Cardiac fibroblast (primary cell): ENCODE measurements at regions not wholly inside any gene's neighbourhood (a gene's known extent, or its start where the extent isn't known, plus 50 kb on each side); places are given as distances from the start of the nearest gene placed in this dataset.
"Not testable (repeated sequence)": the region's sequence is repeated elsewhere in the genome, so short reads cannot be mapped to it uniquely, and the experiment has no call there.

ENCODE experiments used
- DNase-seq, 2 donors: peaks; one replicate each; pipeline versions ENCODE4 v3.0.0 to v3.0.0-alpha.2; 2010; ENCODE audit warnings: low read depth in 2 of 2
- H3K4me3 ChIP-seq, 2 donors: replicated peaks in 1 of 2; 1 replicate in 1 of 2; 2 replicates in 1 of 2; pipeline ENCODE4 v1.5.1; 2011; ENCODE audit warnings: low read depth in 2 of 2, low read length in 2 of 2, mild to moderate bottlenecking in 2 of 2, moderate library complexity in 1 of 2
- CTCF ChIP-seq: IDR thresholded peaks from one replicate; pipeline ENCODE4 v1.5.1; 2011; ENCODE audit warnings: low read depth, mild to moderate bottlenecking, low read length, inconsistent platforms

- DNase-seq: no peak
- no peak overlapping the region for H3K4me3 ChIP-seq
- TF ChIP-seq CTCF: no peak
These were observed 53.6 kb downstream of the APCS start for GRCh38 chr1:159641221-159641620.

GRCh38 chr1:159646687-159647086, 59.1 kb downstream of the APCS start:
- TF ChIP-seq CTCF: no peak
- no peak overlapping the region for H3K4me3 ChIP-seq
- DNase-seq: peak; percentile 3 to 4

GRCh38 chr1:159647616-159648015, 60.0 kb downstream of the APCS start:
- DNase-seq: peak; percentile 4 to 7
- TF ChIP-seq CTCF: no peak
- no peak overlapping the region for H3K4me3 ChIP-seq

- TF ChIP-seq CTCF: no peak
- H3K4me3 ChIP-seq: no peak overlapping the region
- DNase-seq: peak; percentile 12 to 55
These were observed 61.9 kb downstream of the CRP start for GRCh38 chr1:159652506-159652905.

GRCh38 chr1:159653201-159653600, 61.2 kb downstream of the CRP start:
- DNase-seq: peak; percentile 30 to 81
- no peak for TF ChIP-seq CTCF
- no peak overlapping the region for H3K4me3 ChIP-seq

GRCh38 chr1:159657477-159657876, 56.9 kb downstream of the CRP start:
- not testable (repeated sequence) for H3K4me3 ChIP-seq

More at GRCh38 chr1:159657477-159657876, 56.9 kb downstream of the CRP start:
- DNase-seq: not testable (repeated sequence)
